Fibroblast of lung (primary cell): ENCODE measurements at regions not wholly inside any gene's neighbourhood (a gene's known extent, or its start where the extent isn't known, plus 50 kb on each side); places are given as distances from the start of the nearest gene placed in this dataset.

Experiments
- CTCF ChIP-seq, 2 donors: IDR thresholded peaks in 1 of 2; conservative IDR thresholded peaks in 1 of 2; 1 replicate in 1 of 2; 2 replicates in 1 of 2; pipeline ENCODE4 v1.5.1; 2011 to 2012; ENCODE audit warnings: low read length in 2 of 2, control low read depth in 1 of 2, inconsistent platforms in 1 of 2, low read depth in 1 of 2, mild to moderate bottlenecking in 1 of 2
- EZH2 ChIP-seq: IDR thresholded peaks from 2 replicates; pipeline ENCODE4 v1.5.1; 2012; ENCODE audit warnings: low read length, control low read depth, mild to moderate bottlenecking; ENCODE audit errors: missing control alignments

GRCh38 chr3:148191966-148192365 lies 505.7 kb upstream of the AGTR1 start:
- no peak for TF ChIP-seq EZH2
- TF ChIP-seq CTCF (conservative IDR thresholded peaks at IDR 0.05 in 1 of 2, IDR thresholded peaks at IDR 0.05 in 1 of 2; ENCODE audit: low read depth in 1 of 2, low read length in 2 of 2) = no peak
